Kidney (tissue), 13 donors: ENCODE measurements at regions not wholly inside any gene's neighbourhood (a gene's known extent, or its start where the extent isn't known, plus 50 kb on each side); places are given as distances from the start of the nearest gene placed in this dataset.

Experiments used
- DNase-seq, 5 donors: peaks; one replicate each; pipeline ENCODE4 v3.0.0-alpha.2; 2013 to 2020
- FAIRE-seq: peaks from 2 replicates; lab custom pipeline; 2012; peaks lifted over from hg19 to GRCh38; lab: Jason Lieb, UNC
- H3K27ac ChIP-seq, 2 donors: one replicate each; pipeline ENCODE4 v1.7.0; 2013; ENCODE audit warnings: low read depth in 2 of 2, low read length in 2 of 2, inconsistent platforms in 1 of 2
- H3K27me3 ChIP-seq: one replicate; pipeline ENCODE4 v1.7.1; 2013; ENCODE audit warnings: low read length, inconsistent platforms; ENCODE audit not compliant: control insufficient read depth, insufficient read depth
- H3K36me3 ChIP-seq, 3 donors: one replicate each; pipeline versions ENCODE4 v1.7.0 to v1.7.1; 2013; ENCODE audit warnings: low read length in 3 of 3, control low read depth in 1 of 3, inconsistent platforms in 1 of 3; ENCODE audit not compliant: insufficient read depth in 3 of 3, control insufficient read depth in 2 of 3
- H3K4me1 ChIP-seq, 3 donors: one replicate each; pipeline versions ENCODE4 v1.7.0 to v1.7.1; 2013; ENCODE audit warnings: low read length in 3 of 3, inconsistent platforms in 1 of 3, low read depth in 1 of 3; ENCODE audit not compliant: control insufficient read depth in 2 of 3, insufficient read depth in 2 of 3
- H3K4me3 ChIP-seq, 3 donors: one replicate each; pipeline versions ENCODE4 v1.7.0 to v1.8.1; 2013; ENCODE audit warnings: low read length in 3 of 3, control low read depth in 1 of 3, inconsistent platforms in 1 of 3
- H3K9ac ChIP-seq, 3 donors: one replicate each; pipeline versions ENCODE4 v1.7.0 to v1.7.1; 2013; ENCODE audit warnings: low read length in 3 of 3, control low read depth in 1 of 3, inconsistent platforms in 1 of 3
- H3K9me3 ChIP-seq, 3 donors: one replicate each; pipeline versions ENCODE4 v1.7.0 to v1.7.1; 2013; ENCODE audit warnings: low read length in 3 of 3, control low read depth in 1 of 3, inconsistent platforms in 1 of 3; ENCODE audit not compliant: control insufficient read depth in 2 of 3, insufficient read depth in 1 of 3
- CTCF ChIP-seq: IDR thresholded peaks from 3 replicates; pipeline ENCODE4 v1.5.1; 2012; ENCODE audit warnings: mild to moderate bottlenecking, moderate library complexity, borderline replicate concordance; ENCODE audit not compliant: insufficient read depth; ENCODE audit errors: extremely low read depth
- intact Hi-C: fragments of 100-400 bp; cut with DNase I; formaldehyde crosslinking; loops from one replicate; pipeline ENCODE4 v1.11.1; 2022
- donor health status: control.
- donor health status: control.
- donor health status: control.
- donor health status: control.
- donor health status: control.
- donor health status: DM: yes; HTN: yes; CAD: no.
- donor health status: Normal renal cell carcinoma (clear cell type).

- Histone ChIP-seq H3K9me3 (no peaks in the 10 kb centered on the region), H3K4me1 (no peaks in the 10 kb centered on the region), H3K27me3 (no peaks in the 10 kb centered on the region), H3K36me3 (no peaks in the 10 kb centered on the region), H3K27ac (no peak overlapping the region), H3K4me3 (no peak overlapping the region), H3K9ac (no peak overlapping the region)
- intact Hi-C loops = no loop called here
- no peak for FAIRE-seq
- no peak for TF ChIP-seq CTCF
- no peak for DNase-seq
Observed at GRCh38 chr12:89951050-89951693, 242.5 kb upstream of the ATP2B1 start.

GRCh38 chr12:89950421-89950820 lies 241.8 kb upstream of the ATP2B1 start:
- DNase-seq (no peak), FAIRE-seq (no peak)
- no peak overlapping the region for H3K9ac ChIP-seq
- H3K4me3 ChIP-seq = no peak overlapping the region
- H3K27ac ChIP-seq = no peak overlapping the region
- H3K27me3 ChIP-seq = no peaks in the 10 kb centered on the region
- H3K4me1 ChIP-seq = no peaks in the 10 kb centered on the region
- TF ChIP-seq CTCF = no peak
- intact Hi-C loops = no loop called here
- no peaks in the 10 kb centered on the region for H3K9me3 ChIP-seq
- no peaks in the 10 kb centered on the region for H3K36me3 ChIP-seq

GRCh38 chr12:89949457-89950195 lies 241.0 kb upstream of the ATP2B1 start:
- H3K4me3 ChIP-seq = no peak overlapping the region
- no peak overlapping the region for H3K27ac ChIP-seq
- FAIRE-seq (peak; percentile 8), DNase-seq (peak in 2 of 5 donors; percentile 41 to 64)
- no peak overlapping the region for H3K9ac ChIP-seq
- H3K4me1 ChIP-seq = no peaks in the 10 kb centered on the region
- TF ChIP-seq CTCF = no peak
- H3K9me3 ChIP-seq = no peaks in the 10 kb centered on the region
- intact Hi-C loops = no loop called here
- H3K27me3 ChIP-seq = no peaks in the 10 kb centered on the region
- H3K36me3 ChIP-seq = no peaks in the 10 kb centered on the region
